Naive B cell (primary cell): ENCODE measurements at regions not wholly inside any gene's neighbourhood (a gene's known extent, or its start where the extent isn't known, plus 50 kb on each side); places are given as distances from the start of the nearest gene placed in this dataset.

Experiments
- ATAC-seq, 2 donors: fragments of 150-1000 bp; cut with Tn5 transposase; 2 replicates each; pipeline ENCODE4 v1.10.0; 2021; ENCODE audit warnings: low read depth in 2 of 2, mild to moderate bottlenecking in 2 of 2, moderate library complexity in 2 of 2
- DNase-seq: peaks from one replicate; pipeline ENCODE4 v3.0.0; 2022
- H3K27ac Mint-ChIP-seq, 6 donors: one replicate each; pipeline ENCODE4 v1.8.0; 2020 to 2022; ENCODE audit warnings: mild to moderate bottlenecking in 6 of 6, mixed read lengths in 6 of 6, moderate library complexity in 5 of 6, inconsistent platforms in 2 of 6
- H3K27me3 Mint-ChIP-seq, 3 donors: one replicate each; pipeline ENCODE4 v1.8.0; 2021 to 2022; ENCODE audit warnings: mixed read lengths in 3 of 3, mild to moderate bottlenecking in 1 of 3
- H3K36me3 Mint-ChIP-seq, 2 donors: one replicate each; pipeline ENCODE4 v1.8.0; 2020 to 2022; ENCODE audit warnings: mixed read lengths in 2 of 2, inconsistent platforms in 1 of 2, mild to moderate bottlenecking in 1 of 2
- H3K4me1 Mint-ChIP-seq, 3 donors: one replicate each; pipeline ENCODE4 v1.8.0; 2020 to 2022; ENCODE audit warnings: mixed read lengths in 3 of 3, inconsistent platforms in 1 of 3, mild to moderate bottlenecking in 1 of 3, moderate library complexity in 1 of 3
- H3K4me3 Mint-ChIP-seq, 8 donors: one replicate each; pipeline ENCODE4 v1.8.0; 2020 to 2022; ENCODE audit warnings: mild to moderate bottlenecking in 8 of 8, mixed read lengths in 8 of 8, moderate library complexity in 8 of 8, inconsistent platforms in 2 of 8
- H3K9me3 Mint-ChIP-seq, 7 donors: one replicate each; pipeline ENCODE4 v1.8.0; 2020 to 2022; ENCODE audit warnings: mixed read lengths in 7 of 7, mild to moderate bottlenecking in 5 of 7, inconsistent platforms in 2 of 7, moderate library complexity in 1 of 7

DNA sequence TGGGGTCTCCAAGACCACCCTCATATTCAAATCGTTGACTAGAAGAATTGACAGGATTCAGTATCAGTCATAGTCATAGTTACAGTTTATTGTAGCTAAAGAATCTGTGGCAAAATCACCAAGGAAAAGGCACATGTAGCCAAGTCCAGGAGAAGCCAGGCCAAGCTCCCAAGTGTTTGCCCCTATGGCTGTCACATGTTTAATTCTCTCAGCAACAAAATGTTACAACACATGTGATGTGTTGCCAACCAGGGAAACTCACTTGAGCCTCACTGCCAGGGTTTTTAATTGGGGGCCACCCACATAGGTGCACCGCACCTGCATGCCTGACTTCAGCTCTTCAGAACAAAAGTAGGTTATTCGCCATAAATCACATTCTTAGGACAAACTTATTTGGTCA is 1030.9 kb upstream of the CELF2 start:
- H3K27me3 Mint-ChIP-seq, result no peaks in the 10 kb centered on the region
- no peaks in the 10 kb centered on the region for H3K4me1 Mint-ChIP-seq
- ATAC-seq (no peak), DNase-seq (no peak)
- no peaks in the 10 kb centered on the region for H3K36me3 Mint-ChIP-seq
- H3K27ac Mint-ChIP-seq, result no peak overlapping the region
- no peak overlapping the region for H3K4me3 Mint-ChIP-seq
- H3K9me3 Mint-ChIP-seq, result peaks cover 7 to 14% (median 10%) of the 10 kb centered on the region in 7 donors

DNA sequence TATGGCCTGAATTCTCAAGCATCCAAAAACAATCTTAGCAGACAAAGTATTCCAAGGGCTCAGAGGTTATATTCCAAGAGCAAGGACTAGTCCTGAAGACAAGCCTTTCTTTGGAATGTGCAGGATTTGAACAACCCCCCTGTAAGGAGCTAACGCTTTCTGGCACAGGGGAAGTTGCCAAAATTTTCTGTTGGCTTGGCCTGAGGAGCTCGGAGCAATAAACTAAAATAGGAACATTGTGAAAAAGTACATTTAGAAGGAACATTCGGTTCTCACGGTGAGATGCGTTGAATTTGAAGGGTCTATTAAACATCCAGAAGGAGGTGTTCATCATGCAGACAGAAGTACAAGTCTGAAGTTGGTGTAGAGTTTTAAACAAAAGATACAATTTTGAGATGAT is 1030.5 kb upstream of the CELF2 start:
- no peak overlapping the region for H3K27ac Mint-ChIP-seq

DNA sequence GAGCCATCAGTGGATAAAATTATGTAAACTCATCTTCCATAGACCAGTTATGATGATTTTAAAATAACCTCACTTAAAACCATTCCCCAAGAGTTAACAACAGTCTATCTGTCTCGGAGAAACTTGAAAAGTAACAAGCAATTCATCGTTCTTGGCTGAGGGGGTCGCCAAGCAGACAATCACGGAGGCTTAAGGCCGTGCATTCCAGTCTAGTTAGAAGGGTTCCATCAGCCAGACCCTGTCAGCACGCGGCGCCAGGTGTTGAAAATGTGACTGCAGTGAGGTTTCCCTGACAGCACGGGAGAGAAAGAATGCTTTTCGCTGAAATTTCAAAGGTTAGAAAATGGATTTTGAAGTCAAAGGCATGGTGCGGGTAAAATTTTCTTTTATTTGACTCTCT is 1025.0 kb upstream of the CELF2 start:
- Mint-ChIP-seq H3K27me3 (no peaks in the 10 kb centered on the region), H3K4me3 (no peak overlapping the region), H3K27ac (peak overlapping the region in 1 of 6 donors; percentile 53), H3K9me3 (peaks cover 0 to 3% (median 2%) of the 10 kb centered on the region in 7 donors), H3K4me1 (no peaks in the 10 kb centered on the region), H3K36me3 (no peaks in the 10 kb centered on the region)
- no peak for DNase-seq
- ATAC-seq, result no peak

More for the DNA sequence above, 1030.5 kb upstream of the CELF2 start:
- H3K4me3 Mint-ChIP-seq, result no peak overlapping the region
- H3K9me3 Mint-ChIP-seq, result peaks cover 7 to 14% (median 10%) of the 10 kb centered on the region in 7 donors
- no peaks in the 10 kb centered on the region for H3K4me1 Mint-ChIP-seq
- DNase-seq, result no peak
- H3K36me3 Mint-ChIP-seq, result no peaks in the 10 kb centered on the region
- no peaks in the 10 kb centered on the region for H3K27me3 Mint-ChIP-seq
- ATAC-seq, result no peak

DNA sequence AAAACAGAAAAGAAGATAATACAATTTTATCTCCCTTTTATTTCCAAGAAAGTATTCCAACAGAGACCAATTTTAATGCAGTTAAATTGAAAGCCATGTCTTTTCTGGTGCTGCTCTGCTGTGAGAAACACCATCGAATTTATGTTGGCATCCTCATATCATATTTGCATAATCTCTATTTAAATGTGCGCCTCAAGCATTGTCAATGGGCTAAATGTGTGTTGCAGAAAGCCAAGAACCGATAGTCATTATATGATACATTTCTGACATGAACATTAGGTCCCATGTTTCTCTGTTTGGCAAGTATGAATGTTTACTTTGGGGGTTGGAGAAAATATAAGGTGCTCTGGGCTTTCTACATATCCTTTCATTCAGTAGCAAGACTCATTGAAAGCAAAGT is 1023.5 kb upstream of the CELF2 start:
- ATAC-seq, result no peak
- no peak for DNase-seq
- no peaks in the 10 kb centered on the region for H3K36me3 Mint-ChIP-seq
- H3K9me3 Mint-ChIP-seq, result peaks cover 0 to 11% (median 2%) of the 10 kb centered on the region in 7 donors
- no peaks in the 10 kb centered on the region for H3K4me1 Mint-ChIP-seq
- H3K27me3 Mint-ChIP-seq, result no peaks in the 10 kb centered on the region
- H3K27ac Mint-ChIP-seq, result no peak overlapping the region
- H3K4me3 Mint-ChIP-seq, result no peak overlapping the region

DNA sequence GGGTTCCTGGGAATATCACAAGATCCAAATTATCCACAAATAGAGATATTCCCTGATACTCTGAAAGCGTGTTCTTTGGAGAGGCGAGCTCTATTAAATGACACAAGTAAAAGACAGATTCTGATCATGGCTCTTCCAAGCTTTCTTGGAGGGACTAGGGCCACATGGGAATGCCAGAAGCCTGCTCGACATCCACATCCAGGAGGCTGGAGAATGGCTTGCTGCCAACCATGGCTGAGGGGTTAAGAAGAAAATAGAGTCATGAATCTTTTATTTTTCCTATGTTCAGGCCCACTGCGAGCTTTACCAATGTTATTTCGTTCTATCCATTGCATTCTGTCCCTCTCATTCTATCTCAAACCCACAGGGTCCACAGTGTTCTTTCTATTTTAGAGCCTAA is 1018.0 kb upstream of the CELF2 start:
- Mint-ChIP-seq H3K27me3 (no peaks in the 10 kb centered on the region), H3K4me1 (no peaks in the 10 kb centered on the region), H3K4me3 (no peak overlapping the region), H3K27ac (no peak overlapping the region), H3K9me3 (peaks cover 0 to 11% (median 0%) of the 10 kb centered on the region in 7 donors), H3K36me3 (no peaks in the 10 kb centered on the region)
- DNase-seq (no peak), ATAC-seq (no peak)

DNA sequence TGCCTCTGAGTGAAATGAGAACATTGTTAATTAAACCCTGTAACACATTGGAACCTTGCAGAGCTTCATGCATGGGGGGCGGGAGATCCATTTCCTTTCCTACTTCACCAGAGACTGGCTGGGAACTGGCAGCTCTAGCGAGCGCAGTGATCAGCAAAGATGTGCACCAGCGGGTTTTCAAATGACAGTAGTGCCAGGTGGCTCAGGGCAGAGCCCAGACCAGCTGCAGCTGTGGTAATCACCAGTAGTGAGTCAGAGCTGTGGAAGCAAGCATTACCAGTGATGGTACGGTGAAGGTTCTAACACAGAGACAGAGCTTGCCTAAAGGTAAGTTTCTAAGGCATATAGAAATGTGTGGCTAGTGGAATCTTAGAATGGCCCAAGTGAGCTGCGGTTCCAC is 1009.7 kb upstream of the CELF2 start:
- H3K4me1 Mint-ChIP-seq, result peaks cover 0 to 6% (median 0%) of the 10 kb centered on the region in 3 donors
- no peaks in the 10 kb centered on the region for H3K36me3 Mint-ChIP-seq
- no peaks in the 10 kb centered on the region for H3K27me3 Mint-ChIP-seq
- ATAC-seq (peak; percentile 47 to 52), DNase-seq (no peak)
- peaks cover 0 to 3% (median 0%) of the 10 kb centered on the region in 7 donors for H3K9me3 Mint-ChIP-seq
- H3K4me3 Mint-ChIP-seq, result no peak overlapping the region
- H3K27ac Mint-ChIP-seq, result peak overlapping the region in 1 of 6 donors; percentile 1

DNA sequence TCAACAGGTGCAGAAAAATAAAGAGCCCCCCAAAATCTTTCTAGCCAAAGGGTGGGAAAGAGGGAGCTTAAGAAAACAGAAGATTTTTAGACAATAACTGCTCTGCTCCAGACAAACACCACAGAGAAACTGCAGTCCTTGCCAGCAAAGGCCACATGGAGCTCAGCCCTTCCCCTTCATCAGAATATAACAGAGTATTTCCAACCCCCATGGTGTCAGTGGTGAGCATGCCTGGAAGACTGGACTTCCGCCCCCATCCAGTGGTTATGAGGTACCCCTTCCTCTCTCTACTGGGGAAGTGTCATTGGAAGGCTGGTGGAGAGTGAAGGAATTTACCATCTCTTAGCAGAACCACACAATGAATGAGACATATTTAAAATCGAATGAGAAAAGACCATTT is 1007.3 kb upstream of the CELF2 start:
- Mint-ChIP-seq H3K4me3 (no peak overlapping the region), H3K36me3 (no peaks in the 10 kb centered on the region), H3K27me3 (no peaks in the 10 kb centered on the region), H3K4me1 (peaks cover 0 to 6% (median 0%) of the 10 kb centered on the region in 3 donors), H3K9me3 (peaks cover 0 to 3% (median 0%) of the 10 kb centered on the region in 7 donors), H3K27ac (no peak overlapping the region)
- ATAC-seq (no peak), DNase-seq (no peak)

DNA sequence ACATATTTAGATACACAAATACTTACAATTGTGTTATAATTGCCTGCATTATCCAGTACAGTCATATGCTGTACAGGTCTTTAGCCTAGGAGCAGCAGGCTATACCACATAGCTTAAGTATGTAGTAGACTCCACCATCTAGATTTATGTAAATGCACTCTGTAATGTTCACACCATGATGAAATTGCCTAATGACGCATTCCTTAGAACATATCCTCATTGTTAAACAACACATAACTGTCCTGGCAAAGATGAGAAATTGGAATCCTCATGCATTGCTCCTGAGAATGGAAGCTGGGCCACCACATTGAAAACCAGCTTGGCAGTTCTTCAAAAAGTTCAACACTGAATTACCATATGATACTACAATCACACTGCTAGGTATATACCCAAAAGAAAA is 1002.8 kb upstream of the CELF2 start:
- H3K27ac Mint-ChIP-seq, result no peak overlapping the region
- peaks cover 0 to 5% (median 0%) of the 10 kb centered on the region in 3 donors for H3K27me3 Mint-ChIP-seq
- no peaks in the 10 kb centered on the region for H3K4me1 Mint-ChIP-seq
- H3K4me3 Mint-ChIP-seq, result no peak overlapping the region
- ATAC-seq (no peak), DNase-seq (no peak)
- H3K36me3 Mint-ChIP-seq, result no peaks in the 10 kb centered on the region
- peaks cover 0 to 11% (median 3%) of the 10 kb centered on the region in 7 donors for H3K9me3 Mint-ChIP-seq

DNA sequence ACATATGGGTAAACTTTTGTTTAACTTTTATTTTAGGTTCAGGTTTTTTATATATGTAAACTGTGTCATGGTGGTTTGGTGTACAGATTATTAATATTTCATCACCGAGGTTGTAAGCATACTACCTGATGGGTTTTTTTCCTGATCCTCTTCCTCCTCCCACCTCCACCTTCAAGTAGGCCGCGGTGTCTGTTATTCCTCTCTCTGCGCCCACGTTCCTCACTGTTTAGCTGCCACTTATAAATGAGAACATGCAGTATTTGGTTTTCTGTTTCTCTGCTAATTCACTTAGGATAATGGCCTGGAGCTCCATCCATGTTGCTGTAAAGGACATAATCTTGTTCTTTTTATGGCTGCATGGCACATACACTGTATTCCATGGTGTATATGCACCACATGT is 1000.0 kb upstream of the CELF2 start:
- Mint-ChIP-seq H3K4me3 (no peak overlapping the region), H3K27ac (no peak overlapping the region), H3K9me3 (peaks cover 3 to 22% (median 8%) of the 10 kb centered on the region in 7 donors), H3K27me3 (peaks cover 0 to 6% (median 0%) of the 10 kb centered on the region in 3 donors), H3K4me1 (no peaks in the 10 kb centered on the region), H3K36me3 (no peaks in the 10 kb centered on the region)
- no peak for ATAC-seq
- DNase-seq, result no peak

DNA sequence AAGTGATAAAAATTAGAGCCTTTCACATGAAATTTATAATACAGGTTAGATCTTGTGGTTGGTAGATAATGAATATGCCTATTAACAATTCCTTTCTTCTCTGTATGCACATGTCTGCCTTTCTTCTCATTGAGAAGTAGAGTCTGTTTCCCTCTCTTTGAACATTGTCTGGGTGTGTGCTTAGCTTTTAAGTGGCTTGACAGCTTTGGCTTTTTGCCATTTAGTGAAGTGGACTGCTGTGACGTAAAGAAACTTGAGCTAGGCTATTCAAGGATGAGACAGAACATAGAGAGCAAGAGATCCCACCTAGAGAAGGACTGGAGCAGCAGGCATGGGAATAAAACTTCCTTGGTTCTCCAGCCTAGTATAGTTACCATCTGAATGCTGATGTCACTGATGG is 996.7 kb upstream of the CELF2 start:
- H3K27me3 Mint-ChIP-seq, result peaks cover 0 to 6% (median 0%) of the 10 kb centered on the region in 3 donors
- H3K4me3 Mint-ChIP-seq, result no peak overlapping the region
- H3K36me3 Mint-ChIP-seq, result no peaks in the 10 kb centered on the region
- H3K9me3 Mint-ChIP-seq, result peaks cover 5 to 22% (median 12%) of the 10 kb centered on the region in 7 donors
- H3K27ac Mint-ChIP-seq, result no peak overlapping the region
- DNase-seq (no peak), ATAC-seq (no peak)
- H3K4me1 Mint-ChIP-seq, result no peaks in the 10 kb centered on the region

DNA sequence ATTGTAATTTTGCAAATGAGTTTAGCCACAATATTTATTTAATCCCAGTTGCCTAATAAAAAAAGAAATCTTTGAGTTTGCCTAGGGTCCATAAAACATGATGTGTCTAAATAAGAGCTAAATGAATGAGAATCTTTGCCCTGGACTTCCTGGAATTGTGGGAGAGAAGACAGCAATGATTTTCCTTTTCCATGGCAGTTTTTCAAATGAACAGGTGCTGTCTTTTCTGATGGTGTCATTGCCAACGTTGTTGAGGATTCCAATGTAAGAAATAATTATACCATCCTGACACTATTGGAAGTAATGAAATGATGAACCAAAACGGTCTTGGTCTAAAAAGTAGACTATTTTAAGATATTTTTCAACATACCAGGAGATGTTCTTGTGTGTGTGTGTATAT is 984.7 kb upstream of the CELF2 start:
- Mint-ChIP-seq H3K9me3 (peaks cover 0 to 10% (median 0%) of the 10 kb centered on the region in 7 donors), H3K36me3 (no peaks in the 10 kb centered on the region), H3K27ac (no peak overlapping the region), H3K4me1 (no peaks in the 10 kb centered on the region), H3K27me3 (no peaks in the 10 kb centered on the region), H3K4me3 (no peak overlapping the region)
- DNase-seq (no peak), ATAC-seq (no peak)

DNA sequence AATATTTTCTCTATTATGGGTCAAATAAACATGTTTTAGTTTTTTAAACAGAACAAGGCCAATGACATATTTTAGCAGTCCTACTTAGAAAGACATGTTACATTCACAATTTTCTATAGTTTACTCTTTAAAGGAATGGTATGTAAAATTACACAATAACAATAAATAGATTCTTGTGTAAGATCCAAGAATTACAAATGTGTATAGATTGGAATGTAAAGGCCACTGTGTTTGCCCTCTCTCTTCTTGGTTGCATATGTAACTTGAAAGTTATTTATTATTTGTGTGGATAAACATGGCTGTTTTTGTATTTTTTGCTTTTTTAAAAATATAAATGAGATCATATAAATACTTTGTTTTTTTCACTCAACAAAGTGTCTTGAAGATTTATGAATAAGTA is 979.3 kb upstream of the CELF2 start:
- no peak for DNase-seq
- Mint-ChIP-seq H3K36me3 (no peaks in the 10 kb centered on the region), H3K4me3 (no peak overlapping the region), H3K4me1 (no peaks in the 10 kb centered on the region), H3K27ac (no peak overlapping the region), H3K9me3 (peaks cover 0 to 13% (median 0%) of the 10 kb centered on the region in 7 donors), H3K27me3 (no peaks in the 10 kb centered on the region)
- ATAC-seq, result no peak

DNA sequence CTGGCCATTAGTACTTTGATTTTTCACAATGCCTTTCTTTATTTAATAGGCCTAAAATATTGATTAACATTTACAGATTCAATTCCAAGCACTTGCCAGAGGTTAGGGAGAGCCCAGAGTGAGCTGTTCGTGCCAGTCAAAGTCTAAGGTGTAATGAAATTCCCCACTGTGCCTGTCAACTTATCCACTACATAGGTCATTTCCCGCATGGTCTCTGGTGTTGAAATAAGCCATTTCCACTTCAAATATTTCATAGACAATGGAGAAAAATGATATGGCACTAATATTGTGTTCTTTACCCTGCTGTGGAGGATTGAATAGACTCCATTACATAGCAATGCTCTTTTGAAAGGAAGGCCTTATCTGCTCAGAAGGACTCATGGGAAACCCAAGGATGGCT is 978.1 kb upstream of the CELF2 start:
- H3K27me3 Mint-ChIP-seq, result no peaks in the 10 kb centered on the region
- H3K9me3 Mint-ChIP-seq, result peaks cover 0 to 13% (median 0%) of the 10 kb centered on the region in 7 donors
- ATAC-seq (no peak), DNase-seq (no peak)
- no peaks in the 10 kb centered on the region for H3K4me1 Mint-ChIP-seq
- H3K4me3 Mint-ChIP-seq, result no peak overlapping the region
- H3K36me3 Mint-ChIP-seq, result no peaks in the 10 kb centered on the region
- no peak overlapping the region for H3K27ac Mint-ChIP-seq

DNA sequence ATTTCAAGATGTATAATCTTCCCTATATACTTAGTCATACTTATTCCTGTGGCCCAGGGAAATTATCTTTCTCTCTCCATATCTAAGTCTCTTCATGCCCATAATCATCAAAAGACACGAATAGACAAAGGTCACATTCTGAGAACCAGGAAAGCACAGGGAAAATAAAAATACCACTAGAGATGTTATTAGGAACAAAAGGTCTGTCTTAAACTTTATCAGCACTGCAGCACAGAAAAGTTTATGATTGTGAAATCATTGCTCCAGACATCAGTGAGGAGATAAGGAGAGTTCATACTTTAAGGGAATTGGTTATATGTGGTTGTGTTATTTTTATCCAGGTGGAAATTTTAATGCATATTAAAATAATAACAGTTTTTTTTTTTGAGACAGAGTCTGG is 974.6 kb upstream of the CELF2 start:
- ATAC-seq (no peak), DNase-seq (no peak)
- no peak overlapping the region for H3K27ac Mint-ChIP-seq
- H3K9me3 Mint-ChIP-seq, result peaks cover 0 to 12% (median 2%) of the 10 kb centered on the region in 7 donors
- no peaks in the 10 kb centered on the region for H3K27me3 Mint-ChIP-seq
- H3K4me3 Mint-ChIP-seq, result no peak overlapping the region
- no peaks in the 10 kb centered on the region for H3K36me3 Mint-ChIP-seq
- no peaks in the 10 kb centered on the region for H3K4me1 Mint-ChIP-seq
